Activated CD4-positive, alpha-beta T cell treated with anti-CD3 and anti-CD28 coated beads, Interleukin-2, amount 50 U/mL, for 16 hours (primary cell): ENCODE measurements at regions not wholly inside any gene's neighbourhood (a gene's known extent, or its start where the extent isn't known, plus 50 kb on each side); places are given as distances from the start of the nearest gene placed in this dataset.

ENCODE experiments used
- DNase-seq: peaks from one replicate; pipeline ENCODE4 v3.0.0-alpha.2; 2020

- DNase-seq, result no peak
These were observed 218.9 kb upstream of the CDKN3 start for GRCh38 chr14:54177641-54178621.

- peak; percentile 24 for DNase-seq
These were observed 214.3 kb upstream of the CDKN3 start for GRCh38 chr14:54182419-54183045.

- DNase-seq, result no peak
These were observed 209.7 kb upstream of the CDKN3 start for GRCh38 chr14:54186821-54187763.

- no peak for DNase-seq
These were observed 208.6 kb upstream of the CDKN3 start for GRCh38 chr14:54188064-54188666.

GRCh38 chr14:54189333-54189732, 207.5 kb upstream of the CDKN3 start:
- DNase-seq, result no peak

- no peak for DNase-seq
These were observed 207.0 kb upstream of the CDKN3 start for GRCh38 chr14:54189748-54190354.

GRCh38 chr14:54191846-54192245, 205.0 kb upstream of the CDKN3 start:
- no peak for DNase-seq

- no peak for DNase-seq
These were observed 204.2 kb upstream of the CDKN3 start for GRCh38 chr14:54192610-54193009.

GRCh38 chr14:54193871-54194270, 202.9 kb upstream of the CDKN3 start:
- no peak for DNase-seq

GRCh38 chr14:54194501-54194900, 202.3 kb upstream of the CDKN3 start:
- no peak for DNase-seq

- DNase-seq, result no peak
These were observed 199.4 kb upstream of the CDKN3 start for GRCh38 chr14:54197369-54197768.

- peak; percentile 27 for DNase-seq
These were observed 196.1 kb upstream of the CDKN3 start for GRCh38 chr14:54200726-54201125.

GRCh38 chr14:54202288-54202687, 194.5 kb upstream of the CDKN3 start:
- DNase-seq, result no peak

- no peak for DNase-seq
These were observed 190.3 kb upstream of the CDKN3 start for GRCh38 chr14:54206516-54206915.

- DNase-seq, result no peak
These were observed 189.7 kb upstream of the CDKN3 start for GRCh38 chr14:54207075-54207474.

- no peak for DNase-seq
These were observed 189.0 kb upstream of the CDKN3 start for GRCh38 chr14:54207476-54208462.

GRCh38 chr14:54208751-54209150, 188.1 kb upstream of the CDKN3 start:
- no peak for DNase-seq

- DNase-seq, result no peak
These were observed 187.1 kb upstream of the CDKN3 start for GRCh38 chr14:54209511-54210250.

GRCh38 chr14:54211551-54212308, 185.1 kb upstream of the CDKN3 start:
- no peak for DNase-seq
